Type B pancreatic cell (in vitro differentiated cells): ENCODE measurements at regions not wholly inside any gene's neighbourhood (a gene's known extent, or its start where the extent isn't known, plus 50 kb on each side); places are given as distances from the start of the nearest gene placed in this dataset.
A peak's percentile ranks its signal among the peaks of the same experiment; 100 is the strongest.

Experiments
- DNase-seq: peaks from one replicate; pipeline ENCODE4 v3.0.0; 2021; ENCODE audit warnings: mixed read lengths; ENCODE audit not compliant: unreplicated experiment; ENCODE audit errors: extremely low spot score
- H3K27ac Mint-ChIP-seq: 2 replicates; pipeline ENCODE4 v1.8.0; 2021; ENCODE audit warnings: mild to moderate bottlenecking, mixed read lengths
- H3K27me3 Mint-ChIP-seq: 2 replicates; pipeline ENCODE4 v1.8.0; 2021; ENCODE audit warnings: mixed read lengths
- H3K36me3 Mint-ChIP-seq: 2 replicates; pipeline ENCODE4 v1.8.0; 2021; ENCODE audit warnings: mixed read lengths
- H3K4me1 Mint-ChIP-seq: one replicate; pipeline ENCODE4 v1.8.0; 2021; ENCODE audit warnings: mixed read lengths; ENCODE audit not compliant: unreplicated experiment
- H3K4me3 Mint-ChIP-seq: 2 replicates; pipeline ENCODE4 v1.8.0; 2021; ENCODE audit warnings: mild to moderate bottlenecking, mixed read lengths
- H3K9me3 Mint-ChIP-seq: 2 replicates; pipeline ENCODE4 v1.8.0; 2021; ENCODE audit warnings: mixed read lengths
- TF ChIP-seq, protein P1 (sequence below): fragments of 200-600 bp; sonication (generic); conservative IDR thresholded peaks from 2 replicates; pipeline ENCODE4 v1.5.0; 2021; ENCODE audit warnings: antibody characterized with exemption, mild to moderate bottlenecking

- Mint-ChIP-seq H3K4me3 (no peak overlapping the region), H3K36me3 (no peaks in the 10 kb centered on the region), H3K27ac (peak overlapping the region; percentile 35), H3K27me3 (no peaks in the 10 kb centered on the region), H3K4me1 (peaks cover 12% of the 10 kb centered on the region), H3K9me3 (peaks cover 11% of the 10 kb centered on the region)
- DNase-seq: no peak
- TF ChIP-seq, protein P1, sequence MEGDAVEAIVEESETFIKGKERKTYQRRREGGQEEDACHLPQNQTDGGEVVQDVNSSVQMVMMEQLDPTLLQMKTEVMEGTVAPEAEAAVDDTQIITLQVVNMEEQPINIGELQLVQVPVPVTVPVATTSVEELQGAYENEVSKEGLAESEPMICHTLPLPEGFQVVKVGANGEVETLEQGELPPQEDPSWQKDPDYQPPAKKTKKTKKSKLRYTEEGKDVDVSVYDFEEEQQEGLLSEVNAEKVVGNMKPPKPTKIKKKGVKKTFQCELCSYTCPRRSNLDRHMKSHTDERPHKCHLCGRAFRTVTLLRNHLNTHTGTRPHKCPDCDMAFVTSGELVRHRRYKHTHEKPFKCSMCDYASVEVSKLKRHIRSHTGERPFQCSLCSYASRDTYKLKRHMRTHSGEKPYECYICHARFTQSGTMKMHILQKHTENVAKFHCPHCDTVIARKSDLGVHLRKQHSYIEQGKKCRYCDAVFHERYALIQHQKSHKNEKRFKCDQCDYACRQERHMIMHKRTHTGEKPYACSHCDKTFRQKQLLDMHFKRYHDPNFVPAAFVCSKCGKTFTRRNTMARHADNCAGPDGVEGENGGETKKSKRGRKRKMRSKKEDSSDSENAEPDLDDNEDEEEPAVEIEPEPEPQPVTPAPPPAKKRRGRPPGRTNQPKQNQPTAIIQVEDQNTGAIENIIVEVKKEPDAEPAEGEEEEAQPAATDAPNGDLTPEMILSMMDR: no peak
Observed at GRCh38 chr4:83213640-83214039, 71.0 kb downstream of the COQ2 start.

DNA sequence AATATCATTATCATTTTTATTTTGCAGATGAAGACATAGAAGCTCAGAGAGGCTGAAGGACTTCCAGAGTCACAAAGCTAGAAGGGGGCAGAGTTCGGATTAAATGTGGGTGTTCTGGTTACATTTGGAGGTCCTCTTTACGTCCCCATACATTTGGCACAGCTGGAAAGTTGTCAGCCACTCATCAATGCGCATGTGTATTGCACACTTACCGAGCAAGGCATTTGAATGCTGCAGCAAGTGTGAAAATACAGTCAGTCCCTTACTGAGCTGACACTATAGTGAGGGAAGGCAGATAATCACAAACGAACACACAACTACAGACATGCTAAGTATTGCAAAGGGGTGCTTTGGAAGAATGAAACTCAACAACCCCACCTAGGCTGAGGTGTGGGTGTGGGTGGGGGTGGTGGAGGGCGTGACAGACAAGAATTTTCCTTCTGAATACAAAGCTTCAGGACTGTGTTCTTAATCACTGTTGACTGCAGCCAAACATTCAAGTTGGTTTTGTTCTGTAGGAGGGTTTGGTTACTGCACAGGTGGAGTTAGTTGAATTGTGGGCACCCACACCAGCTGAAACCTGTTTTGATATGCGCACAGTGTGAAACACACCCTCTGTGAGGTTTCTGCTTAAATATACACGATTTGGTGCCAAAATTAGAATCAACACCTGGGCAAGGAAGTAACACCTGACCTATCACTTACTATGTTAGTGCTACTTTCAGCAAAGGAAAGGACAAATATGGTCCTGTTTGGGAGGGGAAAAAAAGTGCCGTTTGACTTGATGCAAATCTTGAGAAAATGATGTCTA is 72.4 kb downstream of the COQ2 start:
- Mint-ChIP-seq H3K9me3 (peaks cover 11% of the 10 kb centered on the region), H3K27me3 (no peaks in the 10 kb centered on the region), H3K4me3 (peak overlapping the region; percentile 21), H3K4me1 (peaks cover 5% of the 10 kb centered on the region), H3K27ac (peak overlapping the region; percentile 92), H3K36me3 (peaks cover 4% of the 10 kb centered on the region)
- TF ChIP-seq, protein P1: no peak
- no peak for DNase-seq

DNA sequence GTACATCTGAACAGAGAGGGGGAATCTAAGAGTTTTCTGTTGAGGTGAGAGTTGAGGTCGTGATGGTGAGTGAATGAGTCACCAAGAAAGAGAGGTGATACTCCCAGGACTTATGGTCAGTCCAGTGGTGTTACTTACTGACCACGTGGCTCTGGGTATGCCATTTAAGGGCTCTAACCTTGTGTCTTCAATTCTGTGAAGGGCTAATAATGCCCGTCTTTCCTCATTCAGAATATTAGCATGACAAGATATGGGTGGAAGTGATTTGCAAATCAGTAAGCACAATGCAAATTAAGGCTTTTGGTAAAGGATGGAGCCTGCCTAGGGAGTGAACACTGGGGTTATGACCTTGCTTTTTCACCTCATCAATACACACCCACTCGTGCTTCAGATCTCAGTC is 75.2 kb downstream of the COQ2 start:
- peaks cover 4% of the 10 kb centered on the region for H3K36me3 Mint-ChIP-seq
- H3K4me1 Mint-ChIP-seq: peaks cover 4% of the 10 kb centered on the region
- H3K27ac Mint-ChIP-seq: no peak overlapping the region
- no peaks in the 10 kb centered on the region for H3K27me3 Mint-ChIP-seq
- H3K4me3 Mint-ChIP-seq: no peak overlapping the region
- TF ChIP-seq, protein P1: no peak
- peaks cover 11% of the 10 kb centered on the region for H3K9me3 Mint-ChIP-seq
- DNase-seq: no peak

DNA sequence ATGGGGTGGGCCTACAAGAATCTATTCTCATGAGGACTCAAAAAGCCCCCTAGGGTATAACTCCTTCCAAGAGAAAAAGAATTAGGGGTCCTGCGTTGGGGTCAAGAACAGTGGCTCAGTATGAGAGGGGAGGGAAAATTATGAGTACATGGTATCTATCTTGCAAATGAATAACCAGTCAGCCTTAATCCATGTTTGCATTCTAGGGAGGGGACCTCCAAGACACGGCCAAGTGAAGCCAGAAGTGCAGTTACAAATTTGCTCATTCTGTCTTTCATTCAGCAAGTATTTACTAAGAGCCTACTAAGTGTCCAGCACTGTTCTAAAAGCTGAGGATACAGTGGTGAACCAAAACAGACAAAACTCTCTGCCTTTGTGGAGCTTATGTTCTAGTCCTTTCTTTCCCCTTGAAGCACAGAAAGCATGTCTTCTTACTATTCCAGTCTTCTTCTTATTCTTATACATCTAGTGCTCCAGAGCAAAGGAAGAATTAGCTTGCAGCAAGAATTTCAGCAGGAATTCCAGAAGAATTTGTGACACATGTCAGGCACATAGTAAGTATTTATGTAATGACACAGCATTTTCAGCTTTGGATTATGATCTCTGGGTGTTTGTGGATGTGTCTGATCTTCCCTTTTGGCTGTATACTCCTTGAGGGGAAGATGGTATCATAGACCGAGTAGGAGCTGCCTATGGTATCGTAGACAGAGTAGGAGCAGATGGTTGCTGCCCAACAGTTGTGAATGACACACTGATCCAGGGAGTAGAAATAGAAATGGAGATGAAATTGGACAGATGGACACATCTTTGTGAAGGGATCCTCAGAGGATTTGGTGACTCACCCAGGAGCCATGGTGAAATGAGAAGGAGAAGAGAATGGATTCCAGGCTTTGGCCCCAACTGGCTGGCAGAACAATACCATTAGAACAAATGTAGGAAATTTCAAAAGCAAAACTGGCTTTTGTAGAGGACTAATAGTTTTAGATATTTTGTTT is 75.9 kb downstream of the COQ2 start:
- no peaks in the 10 kb centered on the region for H3K27me3 Mint-ChIP-seq
- H3K4me3 Mint-ChIP-seq: no peak overlapping the region
- peaks cover 4% of the 10 kb centered on the region for H3K36me3 Mint-ChIP-seq
- no peak for DNase-seq
- peaks cover 4% of the 10 kb centered on the region for H3K4me1 Mint-ChIP-seq
- H3K9me3 Mint-ChIP-seq: peaks cover 11% of the 10 kb centered on the region
- TF ChIP-seq, protein P1: no peak
- H3K27ac Mint-ChIP-seq: no peak overlapping the region

DNA sequence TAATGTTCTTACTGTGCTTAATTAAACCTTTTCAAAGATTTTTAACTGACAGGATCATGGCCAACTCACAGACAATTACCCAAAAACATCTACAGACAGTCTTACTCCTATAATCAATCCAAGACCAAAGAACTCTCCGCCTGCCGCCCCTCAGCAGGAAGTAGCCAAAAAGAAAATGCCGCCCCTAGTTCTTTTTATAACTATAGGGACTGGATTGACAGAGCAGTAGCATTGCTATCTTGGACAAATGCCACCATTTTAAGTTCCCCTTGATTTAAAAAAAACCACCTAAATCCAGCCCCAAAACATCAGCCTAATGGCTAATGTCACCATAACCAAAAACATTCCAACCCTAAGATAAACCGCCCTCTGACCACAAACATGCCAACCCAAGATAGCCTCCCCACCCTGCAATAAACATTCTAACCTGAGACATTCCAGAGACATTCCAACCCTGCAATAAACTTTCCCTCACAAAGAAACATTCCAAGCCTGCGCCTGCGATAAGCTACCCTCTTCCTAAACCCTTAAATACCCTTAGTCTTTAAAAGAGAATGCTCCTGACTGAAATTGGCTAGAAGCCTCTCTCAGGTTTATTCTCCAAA is 77.0 kb downstream of the COQ2 start:
- TF ChIP-seq, protein P1: no peak
- H3K27me3 Mint-ChIP-seq: no peaks in the 10 kb centered on the region
- H3K9me3 Mint-ChIP-seq: peaks cover 11% of the 10 kb centered on the region
- H3K4me1 Mint-ChIP-seq: peaks cover 1% of the 10 kb centered on the region
- H3K27ac Mint-ChIP-seq: peak overlapping the region; percentile 80
- H3K36me3 Mint-ChIP-seq: peaks cover 4% of the 10 kb centered on the region
- H3K4me3 Mint-ChIP-seq: peak overlapping the region; percentile 6
- DNase-seq: no peak
